MCF 10A (cell line): ENCODE measurements at regions not wholly inside any gene's neighbourhood (a gene's known extent, or its start where the extent isn't known, plus 50 kb on each side); places are given as distances from the start of the nearest gene placed in this dataset.

Experiments
- BruUV-seq: library from RNA; stranded (reverse); fragments of 400-500 nt; replicated peaks from 2 replicates; lab custom pipeline; 2021; lab: Mats Ljungman, UMichigan
- CTCF ChIA-PET: fragments of 300-600 bp; sonication (Branson Sonifier 250); formaldehyde crosslinking; extraction: SDS; loops from one replicate; lab custom pipeline; 2021; ENCODE audit warnings: antibody characterized with exemption, inconsistent platforms; lab: Yijun Ruan, JAX
- POLR2A ChIA-PET: fragments of 300-600, 350-650 bp; sonication (Branson Sonifier 250); formaldehyde crosslinking; extraction: SDS; loops from one replicate; lab custom pipeline; 2020; ENCODE audit warnings: antibody characterized with exemption, inconsistent platforms; lab: Yijun Ruan, JAX
- DNase-seq: peaks from one replicate; pipeline ENCODE4 v3.0.0-alpha.2; 2018; ENCODE audit not compliant: unreplicated experiment
- H3K27ac Mint-ChIP-seq: one replicate; pipeline ENCODE4 v1.8.0; 2022; ENCODE audit warnings: mild to moderate bottlenecking, low read depth, mixed read lengths; ENCODE audit not compliant: unreplicated experiment
- H3K27me3 Mint-ChIP-seq: one replicate; pipeline ENCODE4 v1.8.0; 2022; ENCODE audit warnings: mixed read lengths; ENCODE audit not compliant: insufficient read depth, unreplicated experiment
- H3K36me3 Mint-ChIP-seq: one replicate; pipeline ENCODE4 v1.8.0; 2022; ENCODE audit warnings: mild to moderate bottlenecking, moderate library complexity, mixed read lengths; ENCODE audit not compliant: insufficient read depth, unreplicated experiment
- H3K4me1 Mint-ChIP-seq: one replicate; pipeline ENCODE4 v1.8.0; 2022; ENCODE audit warnings: mixed read lengths; ENCODE audit not compliant: insufficient read depth, unreplicated experiment
- H3K4me3 Mint-ChIP-seq: one replicate; pipeline ENCODE4 v1.8.0; 2022; ENCODE audit warnings: mild to moderate bottlenecking, moderate library complexity, mixed read lengths; ENCODE audit not compliant: unreplicated experiment
- H3K9me3 Mint-ChIP-seq: one replicate; pipeline ENCODE4 v1.8.0; 2022; ENCODE audit warnings: mixed read lengths; ENCODE audit not compliant: unreplicated experiment
- intact Hi-C: fragments of 100-400 bp; cut with micrococcal nuclease; formaldehyde crosslinking; loops from 2 replicates; pipeline ENCODE4 v1.14.1; 2022
- TF ChIP-seq, protein P1 (sequence below): fragments of 200-600 bp; IDR thresholded peaks from one replicate; pipeline ENCODE4 v1.8.0; 2022; ENCODE audit warnings: antibody characterized with exemption, mild to moderate bottlenecking; ENCODE audit not compliant: unreplicated experiment

DNA sequence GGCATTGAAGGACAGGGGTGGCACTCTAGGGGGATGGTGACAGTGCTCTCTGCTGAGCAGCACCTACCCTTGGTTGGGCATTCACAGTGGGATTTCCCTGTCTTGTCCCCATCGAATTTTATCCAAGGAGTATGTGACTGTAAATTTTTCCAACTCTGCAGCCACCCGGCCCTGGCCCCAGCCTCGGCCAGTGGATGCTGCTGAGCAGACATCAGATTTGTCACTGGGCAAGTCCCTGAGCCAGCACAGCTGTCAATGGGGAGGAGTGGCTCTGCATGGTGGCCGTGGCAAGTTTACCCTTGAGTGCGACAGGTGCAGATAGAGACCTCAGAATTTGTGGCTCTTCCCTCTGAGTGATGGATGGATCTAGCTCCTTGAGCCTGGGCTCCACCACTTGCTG lies 240.2 kb upstream of the CSF3R start:
- Mint-ChIP-seq H3K36me3 (no peaks in the 10 kb centered on the region), H3K4me1 (no peaks in the 10 kb centered on the region), H3K27me3 (peaks cover 28% of the 10 kb centered on the region), H3K9me3 (no peaks in the 10 kb centered on the region), H3K27ac (no peak overlapping the region), H3K4me3 (no peak overlapping the region)
- no peak for DNase-seq
- POLR2A ChIA-PET: no interaction called here
- intact Hi-C loops: no loop called here
- BruUV-seq: no TSS peak
- CTCF ChIA-PET: no interaction called here
- TF ChIP-seq, protein P1, sequence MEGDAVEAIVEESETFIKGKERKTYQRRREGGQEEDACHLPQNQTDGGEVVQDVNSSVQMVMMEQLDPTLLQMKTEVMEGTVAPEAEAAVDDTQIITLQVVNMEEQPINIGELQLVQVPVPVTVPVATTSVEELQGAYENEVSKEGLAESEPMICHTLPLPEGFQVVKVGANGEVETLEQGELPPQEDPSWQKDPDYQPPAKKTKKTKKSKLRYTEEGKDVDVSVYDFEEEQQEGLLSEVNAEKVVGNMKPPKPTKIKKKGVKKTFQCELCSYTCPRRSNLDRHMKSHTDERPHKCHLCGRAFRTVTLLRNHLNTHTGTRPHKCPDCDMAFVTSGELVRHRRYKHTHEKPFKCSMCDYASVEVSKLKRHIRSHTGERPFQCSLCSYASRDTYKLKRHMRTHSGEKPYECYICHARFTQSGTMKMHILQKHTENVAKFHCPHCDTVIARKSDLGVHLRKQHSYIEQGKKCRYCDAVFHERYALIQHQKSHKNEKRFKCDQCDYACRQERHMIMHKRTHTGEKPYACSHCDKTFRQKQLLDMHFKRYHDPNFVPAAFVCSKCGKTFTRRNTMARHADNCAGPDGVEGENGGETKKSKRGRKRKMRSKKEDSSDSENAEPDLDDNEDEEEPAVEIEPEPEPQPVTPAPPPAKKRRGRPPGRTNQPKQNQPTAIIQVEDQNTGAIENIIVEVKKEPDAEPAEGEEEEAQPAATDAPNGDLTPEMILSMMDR: no peak

DNA sequence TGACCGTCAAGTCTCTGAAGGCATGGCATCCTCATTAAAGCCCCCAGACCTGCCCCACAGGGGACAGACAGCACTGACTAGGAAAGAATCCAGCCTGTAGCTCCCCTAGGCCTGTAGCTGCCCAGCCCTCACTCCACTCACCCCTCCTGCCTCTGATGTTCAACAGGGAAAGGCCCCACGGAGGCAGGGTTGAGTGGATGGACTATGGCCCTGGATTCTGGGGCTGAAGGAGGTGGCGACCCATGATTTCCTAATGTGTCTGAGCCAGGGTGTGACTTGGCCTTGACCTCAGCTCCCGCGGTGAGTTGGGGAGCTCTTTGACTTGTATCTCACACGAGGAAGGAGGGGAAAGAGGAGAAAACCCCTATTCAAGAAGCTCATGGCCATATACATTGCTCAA lies 238.5 kb upstream of the CSF3R start:
- TF ChIP-seq, protein P1: no peak
- BruUV-seq: no TSS peak
- Mint-ChIP-seq H3K36me3 (no peaks in the 10 kb centered on the region), H3K4me1 (no peaks in the 10 kb centered on the region), H3K27ac (no peak overlapping the region), H3K9me3 (no peaks in the 10 kb centered on the region), H3K27me3 (peaks cover 38% of the 10 kb centered on the region), H3K4me3 (no peak overlapping the region)
- no peak for DNase-seq
- POLR2A ChIA-PET: no interaction called here
- CTCF ChIA-PET: no interaction called here
- intact Hi-C loops: no loop called here

DNA sequence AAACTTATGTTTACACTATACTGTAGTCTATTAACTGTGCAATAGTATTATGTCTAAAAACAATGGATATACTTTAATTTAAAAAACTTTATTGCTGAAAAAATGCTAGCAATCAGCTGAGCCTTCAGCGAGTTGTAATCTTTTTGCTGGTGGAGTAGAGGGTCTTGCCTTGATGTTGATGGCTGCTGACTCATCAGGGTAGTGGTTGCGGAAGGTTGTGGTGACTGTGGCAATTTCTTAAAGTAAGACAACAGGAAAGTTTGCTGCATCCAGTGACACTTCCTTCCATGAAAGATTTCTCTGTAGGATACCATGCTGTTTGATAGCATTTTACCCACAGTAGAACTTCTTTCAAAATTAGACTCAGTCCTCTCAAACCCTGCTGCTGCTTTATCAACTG lies 234.7 kb upstream of the CSF3R start:
- POLR2A ChIA-PET: no interaction called here
- Mint-ChIP-seq H3K27me3 (peaks cover 53% of the 10 kb centered on the region), H3K9me3 (no peaks in the 10 kb centered on the region), H3K4me3 (no peak overlapping the region), H3K27ac (no peak overlapping the region), H3K4me1 (no peaks in the 10 kb centered on the region), H3K36me3 (no peaks in the 10 kb centered on the region)
- intact Hi-C loops: no loop called here
- DNase-seq: no peak
- CTCF ChIA-PET: interaction anchor here (1.0 kb wide), 1 partner anchor 21 kb away, joined by 3 read pairs; no protein-coding TSS in a partner anchor
- no TSS peak for BruUV-seq
- TF ChIP-seq, protein P1: no peak

GRCh38 chr1:36715797-36716196 lies 233.1 kb upstream of the CSF3R start:
- Mint-ChIP-seq H3K4me3 (no peak overlapping the region), H3K9me3 (no peaks in the 10 kb centered on the region), H3K27ac (no peak overlapping the region), H3K4me1 (no peaks in the 10 kb centered on the region), H3K27me3 (peaks cover 64% of the 10 kb centered on the region), H3K36me3 (no peaks in the 10 kb centered on the region)
- ChIA-PET POLR2A (no interaction called here), CTCF (interaction anchor here (0.5 to 1.6 kb wide), 2 partner anchors 17 to 719 kb away, joined by 3 read pairs; no protein-coding TSS in a partner anchor)
- TF ChIP-seq, protein P1: no peak
- intact Hi-C loops: no loop called here
- BruUV-seq: no TSS peak
- DNase-seq: no peak
